GM06990 (cell line): ENCODE measurements at regions not wholly inside any gene's neighbourhood (a gene's known extent, or its start where the extent isn't known, plus 50 kb on each side); places are given as distances from the start of the nearest gene placed in this dataset.
"Not testable (repeated sequence)": the region's sequence is repeated elsewhere in the genome, so short reads cannot be mapped to it uniquely, and the experiment has no call there.

Experiments
- DNase-seq: peaks from one replicate; pipeline ENCODE4 v3.0.0-alpha.2; 2011; ENCODE audit not compliant: insufficient read length; ENCODE audit errors: extremely low read depth
- H3K27me3 ChIP-seq: replicated peaks from 2 replicates; pipeline ENCODE4 v1.6.0; 2011; ENCODE audit warnings: low read length; ENCODE audit not compliant: control insufficient read depth, insufficient read depth
- H3K36me3 ChIP-seq: 2 replicates; pipeline ENCODE4 v1.5.1; 2011; ENCODE audit warnings: low read length; ENCODE audit not compliant: control insufficient read depth, insufficient read depth
- H3K4me3 ChIP-seq: replicated peaks from 2 replicates; pipeline ENCODE4 v1.5.1; 2011; ENCODE audit warnings: low read depth, mild to moderate bottlenecking, control low read depth, low read length
- CTCF ChIP-seq: IDR thresholded peaks from 2 replicates; pipeline ENCODE4 v1.5.1; 2011; ENCODE audit warnings: low read length, control low read depth, mild to moderate bottlenecking, inconsistent platforms; ENCODE audit not compliant: insufficient read depth, poor library complexity, severe bottlenecking

DNA sequence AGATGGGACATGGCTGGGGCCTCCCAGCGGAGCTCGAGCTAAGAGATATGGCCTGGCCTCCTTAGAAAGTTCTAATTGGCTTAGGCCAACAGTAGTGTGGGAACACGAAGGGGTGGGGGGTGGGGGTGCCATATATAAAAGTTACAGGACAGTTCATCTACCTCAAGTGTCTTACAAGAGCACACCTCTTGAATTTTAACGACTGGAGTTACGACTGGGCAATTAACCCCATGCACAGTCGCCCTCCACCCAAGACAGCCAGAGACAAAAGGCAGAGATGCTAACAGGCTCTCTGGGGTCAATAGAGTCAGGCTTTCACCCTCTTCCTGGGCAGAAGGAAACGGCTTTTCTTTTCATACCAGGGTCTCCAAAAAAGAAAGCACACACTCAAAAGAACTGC is 302.2 kb downstream of the BCOR start:
- H3K4me3 ChIP-seq = no peak overlapping the region
- TF ChIP-seq CTCF = no peak
- no peaks in the 10 kb centered on the region for H3K36me3 ChIP-seq
- no peaks in the 10 kb centered on the region; the same call in 1 of the 2 replicates for H3K27me3 ChIP-seq
- DNase-seq = no peak

GRCh38 chrX:39796856-39797255 is 300.9 kb downstream of the BCOR start:
- Histone ChIP-seq H3K4me3 (no peak overlapping the region), H3K27me3 (no peaks in the 10 kb centered on the region; the same call in 1 of the 2 replicates), H3K36me3 (no peaks in the 10 kb centered on the region)
- no peak for DNase-seq
- no peak for TF ChIP-seq CTCF

DNA sequence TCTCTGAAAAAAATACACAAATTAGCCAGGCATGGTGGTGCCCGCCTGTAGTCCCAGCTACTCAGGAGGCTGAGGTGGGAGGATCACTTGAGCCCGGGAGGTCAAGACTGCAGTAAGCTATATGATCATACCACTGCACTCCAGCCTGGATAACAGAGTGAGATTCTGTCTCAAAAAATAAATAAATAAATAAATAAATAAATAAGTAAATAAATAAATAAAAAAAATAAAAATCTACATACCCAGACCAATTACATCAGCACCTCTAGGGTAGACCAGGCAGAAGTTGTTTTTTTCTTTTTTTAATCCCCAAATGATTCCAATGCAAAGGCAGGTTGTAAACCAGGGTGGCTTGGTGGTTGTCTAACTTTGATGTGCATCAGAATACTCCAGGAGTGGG is 299.3 kb downstream of the BCOR start:
- not testable (repeated sequence) for H3K27me3 ChIP-seq, H3K36me3 ChIP-seq, DNase-seq, H3K4me3 ChIP-seq

GRCh38 chrX:39802354-39802753 is 295.4 kb downstream of the BCOR start:
- no peak for DNase-seq
- Histone ChIP-seq H3K27me3 (no peaks in the 10 kb centered on the region; the same call in 1 of the 2 replicates), H3K4me3 (no peak overlapping the region), H3K36me3 (no peaks in the 10 kb centered on the region)
- TF ChIP-seq CTCF = no peak

DNA sequence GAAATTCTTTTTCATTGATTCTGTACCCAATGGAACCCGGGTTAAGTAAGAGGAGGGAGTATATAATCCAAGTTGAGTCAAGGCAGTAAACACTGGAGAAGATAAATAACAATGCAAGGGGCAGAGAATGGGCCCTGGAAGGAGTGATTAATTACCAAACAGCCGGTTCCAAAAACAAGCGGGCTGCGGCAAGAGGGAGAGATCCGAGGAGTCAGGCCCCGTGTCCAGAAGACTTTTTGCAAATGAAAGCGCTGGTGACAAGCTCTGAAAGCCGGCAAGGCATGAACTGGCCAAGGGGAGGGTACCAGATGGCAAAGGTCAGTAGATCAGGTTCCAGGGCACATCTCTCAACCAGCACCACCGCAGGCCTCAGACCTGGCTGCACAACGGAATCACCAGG is 294.9 kb downstream of the BCOR start:
- no peak for DNase-seq
- no peaks in the 10 kb centered on the region; the same call in 1 of the 2 replicates for H3K27me3 ChIP-seq
- no peak overlapping the region for H3K4me3 ChIP-seq
- H3K36me3 ChIP-seq = no peaks in the 10 kb centered on the region
- no peak for TF ChIP-seq CTCF

GRCh38 chrX:39805022-39805421 is 292.7 kb downstream of the BCOR start:
- no peak overlapping the region for H3K4me3 ChIP-seq
- no peak for TF ChIP-seq CTCF
- no peaks in the 10 kb centered on the region for H3K36me3 ChIP-seq
- DNase-seq = no peak
- H3K27me3 ChIP-seq = no peaks in the 10 kb centered on the region; the same call in 1 of the 2 replicates
